Upper lobe of right lung (tissue), 1 donor: ENCODE measurements at regions not wholly inside any gene's neighbourhood (a gene's known extent, or its start where the extent isn't known, plus 50 kb on each side); places are given as distances from the start of the nearest gene placed in this dataset.

Experiments
- ATAC-seq: fragments of 200-7000 bp; cut with Tn5 transposase; one replicate; pipeline ENCODE4 v1.9.1; 2020; ENCODE audit warnings: mild to moderate bottlenecking, moderate library complexity
- DNase-seq: peaks from one replicate; pipeline ENCODE4 v3.0.0-alpha.2; 2020
- H3K27ac ChIP-seq: fragments of 200-600 bp; one replicate; pipeline ENCODE4 v1.8.0; 2022
- H3K27me3 ChIP-seq: fragments of 200-600 bp; one replicate; pipeline ENCODE4 v1.8.0; 2022; ENCODE audit warnings: mild to moderate bottlenecking
- H3K36me3 ChIP-seq: fragments of 200-600 bp; one replicate; pipeline ENCODE4 v1.8.0; 2022
- H3K4me1 ChIP-seq: fragments of 200-600 bp; one replicate; pipeline ENCODE4 v1.8.0; 2022
- H3K4me3 ChIP-seq: fragments of 200-600 bp; one replicate; pipeline ENCODE4 v1.8.0; 2022; ENCODE audit warnings: mild to moderate bottlenecking
- H3K9me3 ChIP-seq: fragments of 200-600 bp; one replicate; pipeline ENCODE4 v1.8.0; 2022
- intact Hi-C: fragments of 100-400 bp; cut with DNase I; formaldehyde crosslinking; loops from one replicate; pipeline ENCODE4 v1.11.0; 2022
- TF ChIP-seq, protein P1 (sequence below): fragments of 200-600 bp; IDR thresholded peaks from one replicate; pipeline ENCODE4 v1.8.0; 2022; ENCODE audit warnings: antibody characterized with exemption
- donor health status: DM: no; HTN: yes; CAD: no; lungs with severe emphysema.

DNA sequence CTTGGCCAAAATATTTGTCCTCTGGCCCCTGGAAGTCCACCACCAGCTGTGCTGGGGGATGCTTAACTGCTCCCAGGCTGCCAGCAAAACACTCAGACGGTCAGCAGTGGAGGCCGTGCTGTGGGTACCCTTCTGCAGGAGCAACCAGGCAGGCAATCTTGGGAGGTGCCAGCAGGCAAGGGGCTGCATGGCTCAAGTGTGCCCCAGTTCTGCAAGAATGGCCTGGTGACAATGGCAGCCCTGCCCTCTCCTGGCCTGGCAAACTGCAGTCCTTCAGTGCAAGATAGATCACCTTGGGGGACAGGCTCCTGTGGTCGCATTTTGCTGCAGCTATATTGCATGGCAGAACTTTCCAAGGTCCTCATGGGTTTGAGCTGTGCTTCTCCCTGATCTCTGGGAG, 728.3 kb downstream of the TMTC2 start:
- intact Hi-C loops = no loop called here
- H3K27me3 ChIP-seq = no peaks in the 10 kb centered on the region
- H3K4me3 ChIP-seq = no peak overlapping the region
- H3K36me3 ChIP-seq = no peaks in the 10 kb centered on the region
- ATAC-seq (peak; percentile 15), DNase-seq (no peak)
- H3K9me3 ChIP-seq = no peaks in the 10 kb centered on the region
- H3K27ac ChIP-seq = no peak overlapping the region
- TF ChIP-seq, protein P1, sequence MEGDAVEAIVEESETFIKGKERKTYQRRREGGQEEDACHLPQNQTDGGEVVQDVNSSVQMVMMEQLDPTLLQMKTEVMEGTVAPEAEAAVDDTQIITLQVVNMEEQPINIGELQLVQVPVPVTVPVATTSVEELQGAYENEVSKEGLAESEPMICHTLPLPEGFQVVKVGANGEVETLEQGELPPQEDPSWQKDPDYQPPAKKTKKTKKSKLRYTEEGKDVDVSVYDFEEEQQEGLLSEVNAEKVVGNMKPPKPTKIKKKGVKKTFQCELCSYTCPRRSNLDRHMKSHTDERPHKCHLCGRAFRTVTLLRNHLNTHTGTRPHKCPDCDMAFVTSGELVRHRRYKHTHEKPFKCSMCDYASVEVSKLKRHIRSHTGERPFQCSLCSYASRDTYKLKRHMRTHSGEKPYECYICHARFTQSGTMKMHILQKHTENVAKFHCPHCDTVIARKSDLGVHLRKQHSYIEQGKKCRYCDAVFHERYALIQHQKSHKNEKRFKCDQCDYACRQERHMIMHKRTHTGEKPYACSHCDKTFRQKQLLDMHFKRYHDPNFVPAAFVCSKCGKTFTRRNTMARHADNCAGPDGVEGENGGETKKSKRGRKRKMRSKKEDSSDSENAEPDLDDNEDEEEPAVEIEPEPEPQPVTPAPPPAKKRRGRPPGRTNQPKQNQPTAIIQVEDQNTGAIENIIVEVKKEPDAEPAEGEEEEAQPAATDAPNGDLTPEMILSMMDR = no peak
- no peaks in the 10 kb centered on the region for H3K4me1 ChIP-seq

DNA sequence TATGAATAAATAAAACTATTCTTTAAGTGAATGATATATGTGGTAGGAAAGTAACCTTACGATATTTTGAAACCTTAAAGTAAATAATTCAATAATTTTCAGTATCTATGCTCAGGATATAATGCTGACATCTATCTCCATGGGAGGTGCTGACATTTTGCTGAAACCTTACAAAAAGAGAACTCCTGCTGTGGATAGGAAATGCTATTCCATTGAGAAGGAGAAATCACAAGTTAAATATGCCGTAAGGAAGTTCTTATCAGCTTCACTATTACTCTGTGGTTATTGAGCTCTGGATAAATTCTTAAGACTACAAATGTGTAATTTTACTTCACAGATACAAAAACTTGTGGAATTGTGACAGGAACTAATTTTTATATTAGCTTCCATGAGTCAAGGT, 722.1 kb downstream of the TMTC2 start:
- intact Hi-C loops = no loop called here
- Histone ChIP-seq H3K4me1 (no peaks in the 10 kb centered on the region), H3K4me3 (no peak overlapping the region), H3K9me3 (no peaks in the 10 kb centered on the region), H3K27ac (no peak overlapping the region), H3K36me3 (no peaks in the 10 kb centered on the region), H3K27me3 (no peaks in the 10 kb centered on the region)
- ATAC-seq (no peak), DNase-seq (no peak)
- TF ChIP-seq, protein P1 = no peak

DNA sequence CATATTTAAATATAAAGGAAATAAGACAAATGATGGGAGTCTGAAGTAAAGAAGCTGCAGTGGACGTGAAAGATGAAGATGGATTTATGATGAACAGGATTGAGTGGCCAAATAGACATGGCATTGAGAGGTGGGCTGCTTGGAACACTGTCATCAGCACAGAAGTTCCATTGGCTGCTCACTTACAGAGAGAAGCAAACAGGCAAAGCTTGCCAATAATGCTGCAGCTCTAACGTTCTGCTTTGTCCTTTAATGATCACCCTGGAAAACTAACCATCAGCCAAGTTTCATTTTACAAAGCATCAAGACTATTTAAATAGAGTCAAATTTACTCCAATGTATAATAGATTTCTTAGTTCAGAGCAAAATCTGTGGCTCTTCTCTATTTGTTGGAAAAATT, 721.4 kb downstream of the TMTC2 start:
- H3K4me3 ChIP-seq = no peak overlapping the region
- no peak for ATAC-seq
- no peaks in the 10 kb centered on the region for H3K9me3 ChIP-seq
- H3K27me3 ChIP-seq = no peaks in the 10 kb centered on the region
- no peak for DNase-seq
- intact Hi-C loops = no loop called here
- TF ChIP-seq, protein P1 = no peak
- no peak overlapping the region for H3K27ac ChIP-seq
- H3K36me3 ChIP-seq = no peaks in the 10 kb centered on the region
- no peaks in the 10 kb centered on the region for H3K4me1 ChIP-seq

DNA sequence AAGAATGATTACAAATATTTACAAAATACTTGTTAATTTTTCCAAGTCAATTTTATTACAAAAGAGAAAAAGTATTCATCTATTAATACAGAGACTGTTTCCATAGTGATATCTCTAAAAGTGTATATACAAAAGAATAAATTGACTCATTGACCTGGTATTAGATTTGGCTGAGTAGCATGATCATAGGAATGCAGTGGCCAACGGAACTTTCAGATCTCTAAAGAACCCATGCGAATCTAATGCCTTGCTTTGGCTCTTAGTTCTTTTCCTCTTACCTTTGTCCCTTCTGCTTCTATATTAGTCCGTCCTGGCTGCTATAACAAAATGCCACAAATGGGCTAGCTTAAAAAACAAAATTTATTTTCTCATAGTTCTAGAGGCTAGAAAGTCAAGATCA, 717.8 kb downstream of the TMTC2 start:
- DNase-seq (no peak), ATAC-seq (no peak)
- Histone ChIP-seq H3K4me3 (no peak overlapping the region), H3K9me3 (no peaks in the 10 kb centered on the region), H3K27me3 (no peaks in the 10 kb centered on the region), H3K27ac (no peak overlapping the region), H3K36me3 (no peaks in the 10 kb centered on the region), H3K4me1 (no peaks in the 10 kb centered on the region)
- intact Hi-C loops = no loop called here
- TF ChIP-seq, protein P1 = no peak

DNA sequence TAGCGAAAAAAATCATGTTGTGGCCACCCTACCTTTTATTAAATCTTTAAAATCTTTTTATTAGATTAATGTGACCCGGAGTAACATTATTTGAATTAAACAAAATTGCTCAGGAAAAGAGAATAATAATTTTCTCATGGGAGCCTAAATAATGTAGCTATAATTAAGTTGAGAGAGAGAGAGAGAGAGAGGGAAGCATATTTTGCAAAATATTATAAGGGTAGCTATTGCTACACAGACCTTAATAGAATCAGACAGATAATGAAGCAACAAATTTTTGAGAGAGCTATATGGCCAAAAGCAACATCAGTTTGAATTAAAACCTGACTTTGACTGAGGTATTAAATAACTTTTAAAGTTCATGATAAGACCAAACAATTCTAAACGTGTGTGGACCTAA, 703.5 kb downstream of the TMTC2 start:
- DNase-seq = no peak
- no peaks in the 10 kb centered on the region for H3K4me1 ChIP-seq
- no peak overlapping the region for H3K4me3 ChIP-seq
- H3K9me3 ChIP-seq = no peaks in the 10 kb centered on the region
- no peaks in the 10 kb centered on the region for H3K27me3 ChIP-seq
- H3K27ac ChIP-seq = no peak overlapping the region
- intact Hi-C loops = no loop called here
- TF ChIP-seq, protein P1 = no peak
- no peaks in the 10 kb centered on the region for H3K36me3 ChIP-seq
- ATAC-seq = no peak

DNA sequence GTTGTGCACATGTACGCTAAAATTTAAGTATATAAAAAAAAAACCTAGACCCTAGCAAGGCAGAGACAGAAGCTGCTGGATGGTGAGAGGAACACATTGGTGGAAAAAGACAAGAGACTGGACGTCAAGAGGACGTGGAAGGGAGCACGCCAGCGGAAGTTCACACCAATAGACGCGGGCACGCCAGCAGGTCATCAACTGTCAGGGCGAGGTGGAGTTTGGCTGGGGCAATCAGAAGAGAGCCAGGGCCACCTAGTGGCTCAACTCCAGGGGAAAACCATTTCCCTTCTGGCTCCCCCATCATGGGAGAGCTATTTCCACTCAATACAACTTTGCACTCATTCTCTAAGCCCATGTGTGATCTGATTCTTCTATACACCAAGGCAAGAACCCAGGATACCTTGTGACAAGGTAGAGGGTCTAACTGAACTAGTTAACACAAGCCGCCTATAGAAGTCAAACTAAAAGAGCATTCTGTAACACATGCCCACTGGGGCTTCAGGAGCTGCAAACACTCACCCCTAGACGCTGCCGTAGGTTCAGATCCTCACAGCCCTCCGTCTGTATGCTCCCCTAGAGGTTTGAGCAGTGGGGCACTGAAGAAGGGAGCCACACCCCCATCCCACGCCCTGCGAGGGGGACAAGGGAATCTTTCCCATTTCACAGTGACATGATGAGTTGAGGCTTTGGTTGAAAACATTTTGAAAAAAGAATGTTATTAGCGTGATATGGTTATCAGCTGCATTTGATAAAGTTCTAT, 702.7 kb downstream of the TMTC2 start:
- Histone ChIP-seq H3K4me1 (no peaks in the 10 kb centered on the region), H3K4me3 (no peak overlapping the region), H3K9me3 (no peaks in the 10 kb centered on the region), H3K27me3 (no peaks in the 10 kb centered on the region), H3K36me3 (no peaks in the 10 kb centered on the region), H3K27ac (no peak overlapping the region)
- DNase-seq = peak; percentile 60
- intact Hi-C loops = no loop called here
- TF ChIP-seq, protein P1 = no peak
- ATAC-seq = peak; percentile 80
